ENCODE measurements at regions not wholly inside any gene's neighbourhood (a gene's known extent, or its start where the extent isn't known, plus 50 kb on each side); places are given as distances from the start of the nearest gene placed in this dataset.

GRCh38 chr1:31127266-31127665 lies 61.7 kb upstream of the PUM1 start:
- Mint-ChIP-seq H3K9me3 (ENCODE audit: low read depth) (no peaks in the 10 kb centered on the region), H3K36me3 (ENCODE audit: low read depth) (no peaks in the 10 kb centered on the region), H3K27ac (ENCODE audit: unreplicated experiment) (peak overlapping the region; percentile 42), H3K4me1 (ENCODE audit: low read depth) (peaks cover 9% of the 10 kb centered on the region), H3K4me3 (ENCODE audit: unreplicated experiment) (no peak overlapping the region), H3K27me3 (ENCODE audit: low read depth) (no peaks in the 10 kb centered on the region)
- DNase-seq (ENCODE audit: low spot score), result no peak
- peak; percentile 58 for TF ChIP-seq CTCF (IDR thresholded peaks at IDR 0.05)

- DNase-seq (ENCODE audit: low spot score), result no peak
- Mint-ChIP-seq H3K9me3 (ENCODE audit: low read depth) (no peaks in the 10 kb centered on the region), H3K4me3 (ENCODE audit: unreplicated experiment) (no peak overlapping the region), H3K27ac (ENCODE audit: unreplicated experiment) (no peak overlapping the region), H3K27me3 (ENCODE audit: low read depth) (no peaks in the 10 kb centered on the region), H3K4me1 (ENCODE audit: low read depth) (peaks cover 9% of the 10 kb centered on the region), H3K36me3 (ENCODE audit: low read depth) (no peaks in the 10 kb centered on the region)
- no peak for TF ChIP-seq CTCF (IDR thresholded peaks at IDR 0.05)
These were observed 57.2 kb upstream of the PUM1 start for GRCh38 chr1:31122741-31123140.

- no peak for TF ChIP-seq CTCF (IDR thresholded peaks at IDR 0.05)
- Mint-ChIP-seq H3K4me3 (ENCODE audit: unreplicated experiment) (no peak overlapping the region), H3K27ac (ENCODE audit: unreplicated experiment) (no peak overlapping the region), H3K9me3 (ENCODE audit: low read depth) (no peaks in the 10 kb centered on the region), H3K27me3 (ENCODE audit: low read depth) (no peaks in the 10 kb centered on the region), H3K4me1 (ENCODE audit: low read depth) (peaks cover 5% of the 10 kb centered on the region), H3K36me3 (ENCODE audit: low read depth) (no peaks in the 10 kb centered on the region)
- no peak for DNase-seq (ENCODE audit: low spot score)
These were observed 56.7 kb upstream of the PUM1 start for GRCh38 chr1:31122101-31122735.

GRCh38 chr1:31120783-31121180 lies 55.3 kb upstream of the PUM1 start:
- H3K36me3 Mint-ChIP-seq (ENCODE audit: low read depth), result no peaks in the 10 kb centered on the region
- peaks cover 7% of the 10 kb centered on the region for H3K27me3 Mint-ChIP-seq (ENCODE audit: low read depth)
- no peak for DNase-seq (ENCODE audit: low spot score)
- H3K4me1 Mint-ChIP-seq (ENCODE audit: low read depth), result no peaks in the 10 kb centered on the region
- H3K27ac Mint-ChIP-seq (ENCODE audit: unreplicated experiment), result no peak overlapping the region
- no peak for TF ChIP-seq CTCF (IDR thresholded peaks at IDR 0.05)
- H3K4me3 Mint-ChIP-seq (ENCODE audit: unreplicated experiment), result no peak overlapping the region
- H3K9me3 Mint-ChIP-seq (ENCODE audit: low read depth), result no peaks in the 10 kb centered on the region

GRCh38 chr1:31116022-31116421 lies 50.5 kb upstream of the PUM1 start:
- Mint-ChIP-seq H3K36me3 (ENCODE audit: low read depth) (no peaks in the 10 kb centered on the region), H3K27ac (ENCODE audit: unreplicated experiment) (no peak overlapping the region), H3K27me3 (ENCODE audit: low read depth) (peaks cover 9% of the 10 kb centered on the region), H3K4me3 (ENCODE audit: unreplicated experiment) (no peak overlapping the region), H3K4me1 (ENCODE audit: low read depth) (peaks cover 6% of the 10 kb centered on the region), H3K9me3 (ENCODE audit: low read depth) (no peaks in the 10 kb centered on the region)
- no peak for TF ChIP-seq CTCF (IDR thresholded peaks at IDR 0.05)
- DNase-seq (ENCODE audit: low spot score), result no peak
